HG03432 (cell line): ENCODE measurements at regions not wholly inside any gene's neighbourhood (a gene's known extent, or its start where the extent isn't known, plus 50 kb on each side); places are given as distances from the start of the nearest gene placed in this dataset.

Experiments used
- ATAC-seq: cut with Tn5 transposase; IDR thresholded peaks from one replicate; pipeline ENCODE4 v1.9.1; 2021; ENCODE audit warnings: mild to moderate bottlenecking, moderate library complexity; ENCODE audit not compliant: unreplicated experiment

DNA sequence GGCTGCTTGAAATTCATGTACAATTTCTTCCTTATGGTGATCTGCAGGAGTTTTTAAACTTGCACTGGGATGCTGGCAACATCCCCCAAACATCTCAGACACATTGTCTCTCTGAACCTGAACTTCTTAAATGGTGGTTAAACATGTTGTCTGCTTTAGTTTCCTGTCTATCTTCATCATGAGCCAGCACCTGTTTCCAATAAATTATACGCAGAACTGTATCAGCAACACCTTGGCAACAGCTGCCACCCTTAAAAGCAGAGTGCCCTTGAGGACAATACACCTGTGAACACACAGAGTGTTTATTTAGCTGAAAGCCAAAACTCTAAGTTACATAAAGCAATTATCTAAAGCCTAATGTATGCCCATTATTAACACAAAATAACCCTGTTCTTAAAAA, 242.9 kb downstream of the WNT5A start:
- no peak for ATAC-seq

DNA sequence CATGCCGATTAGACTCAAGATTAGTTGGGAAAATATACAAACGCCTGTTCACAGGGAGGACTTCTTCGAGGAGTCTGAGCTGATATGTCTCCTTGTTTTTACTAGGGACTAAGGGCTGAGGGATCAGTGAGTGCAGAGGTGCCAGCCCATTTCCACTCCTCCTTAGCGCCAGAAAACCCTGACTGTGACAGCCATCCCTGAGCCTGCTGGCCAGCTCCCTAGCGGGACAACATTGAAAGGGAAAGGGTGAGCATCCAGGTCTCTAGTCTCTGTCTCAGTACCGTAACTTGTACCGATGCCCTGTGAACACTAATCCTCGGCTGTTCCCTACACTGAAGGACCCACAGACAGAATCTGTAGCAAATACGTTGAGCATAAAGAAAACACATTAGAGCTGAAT, 243.4 kb downstream of the WNT5A start:
- ATAC-seq: no peak

DNA sequence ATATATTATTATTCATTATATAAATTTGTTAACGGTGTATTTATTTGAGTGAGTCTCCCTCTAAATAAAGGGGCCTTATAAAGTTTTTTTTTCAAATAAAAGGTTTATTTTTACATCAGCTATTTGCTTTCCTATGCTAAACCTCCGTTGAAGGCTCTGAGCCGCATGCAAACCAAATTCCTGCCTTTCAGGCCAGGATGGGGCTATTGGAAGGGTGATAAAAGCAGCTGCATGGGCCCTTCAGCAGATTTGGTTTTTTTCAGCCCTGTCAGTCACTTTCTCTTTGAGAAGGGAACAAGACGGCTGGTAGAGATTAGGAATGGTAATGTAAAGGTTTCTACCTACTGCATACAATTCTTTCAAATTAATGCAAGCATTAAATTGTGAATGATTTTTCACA, 244.2 kb downstream of the WNT5A start:
- ATAC-seq: no peak

DNA sequence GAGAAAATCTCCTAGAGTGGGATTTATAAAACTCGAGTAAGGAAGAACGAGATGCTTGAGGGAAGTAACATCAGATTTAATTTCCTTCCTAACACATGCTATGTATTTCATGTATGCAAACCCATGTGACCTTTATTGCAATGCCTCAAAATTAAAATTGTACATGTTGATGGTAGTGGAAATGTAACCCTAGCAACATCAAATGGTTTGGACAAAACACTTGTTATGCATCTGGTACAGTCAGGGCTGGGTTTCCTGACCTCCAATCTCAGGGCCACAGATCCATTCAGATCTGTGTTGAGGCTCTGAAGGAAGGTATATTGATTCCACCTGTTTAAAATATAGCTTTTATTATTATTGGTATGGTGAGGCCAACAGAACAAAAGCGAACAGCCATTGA, 246.0 kb downstream of the WNT5A start:
- no peak for ATAC-seq

DNA sequence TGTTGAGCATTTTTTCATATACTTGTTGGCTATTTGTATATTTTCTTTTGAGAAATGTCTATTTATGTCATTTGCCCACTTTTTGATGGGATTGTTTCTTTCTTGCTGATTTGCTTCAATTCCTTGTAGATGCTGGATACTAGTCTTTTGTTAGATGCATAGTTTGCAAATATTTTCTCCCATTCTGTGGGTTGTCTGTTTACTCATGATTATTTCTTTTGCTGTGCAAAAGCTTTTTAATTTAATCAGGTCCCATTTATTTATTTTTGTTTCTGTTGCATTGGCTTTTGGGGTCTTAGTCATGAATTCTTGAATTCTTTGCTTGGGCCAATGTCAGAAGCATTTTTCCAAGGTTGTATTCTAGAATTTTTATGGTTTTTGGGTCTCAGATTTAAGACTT, 251.7 kb downstream of the WNT5A start:
- no peak for ATAC-seq

DNA sequence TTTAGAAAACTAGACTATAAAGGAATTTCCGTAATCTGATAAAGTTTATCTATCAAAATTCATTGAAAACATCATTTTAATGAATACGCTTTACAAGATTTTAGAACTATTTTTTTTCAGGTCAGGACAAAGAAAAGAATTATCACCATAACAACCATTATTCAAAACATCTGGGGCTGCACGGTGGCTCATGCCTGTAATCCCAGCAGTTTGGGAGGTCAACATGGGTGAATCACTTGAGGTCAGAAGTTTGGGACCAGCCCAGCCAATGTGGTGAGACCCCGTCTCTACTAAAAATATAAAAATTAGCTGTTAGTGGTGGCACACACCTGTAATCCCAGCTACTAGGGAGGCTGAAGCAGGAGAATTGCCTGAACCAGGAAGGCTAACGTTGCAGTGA, 260.4 kb downstream of the WNT5A start:
- ATAC-seq: no peak

DNA sequence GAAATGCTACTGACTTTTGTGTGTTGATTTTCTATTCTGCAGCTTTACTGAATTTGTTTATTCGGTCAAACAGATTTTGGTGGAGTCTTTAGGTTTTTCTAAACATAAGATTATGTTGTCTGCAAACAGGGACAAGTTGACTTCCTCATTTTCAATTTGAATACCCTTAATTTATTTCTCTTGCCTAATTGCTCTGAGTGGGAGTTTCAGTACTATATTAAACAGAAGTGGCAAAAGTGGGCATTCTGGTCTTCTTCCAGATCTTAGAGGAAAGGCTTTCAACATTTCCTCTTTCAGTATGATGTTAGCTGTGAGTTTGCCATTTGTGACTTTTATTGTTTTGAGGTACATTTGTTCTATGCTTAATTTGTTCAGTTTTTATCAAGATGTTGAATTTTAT, 268.5 kb downstream of the WNT5A start:
- no peak for ATAC-seq

DNA sequence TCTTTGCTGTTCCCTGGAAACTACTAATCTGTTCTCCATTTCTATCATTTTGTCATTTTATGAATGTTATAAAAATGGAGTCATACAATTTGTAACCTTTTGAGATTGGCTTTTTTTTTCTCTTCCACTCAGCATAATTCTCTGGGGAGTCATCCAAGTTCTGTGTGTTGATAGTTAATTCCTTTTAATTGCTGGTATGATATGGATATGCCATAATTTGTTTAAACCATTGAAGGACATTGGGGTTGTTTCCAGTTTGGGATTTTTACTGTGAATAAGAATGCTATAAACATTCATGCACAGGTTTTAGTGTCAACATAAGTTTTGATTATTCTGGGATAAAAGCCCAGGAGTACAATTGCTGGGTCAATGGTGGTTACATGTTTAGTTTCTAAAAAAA, 279.4 kb downstream of the WNT5A start:
- no peak for ATAC-seq

DNA sequence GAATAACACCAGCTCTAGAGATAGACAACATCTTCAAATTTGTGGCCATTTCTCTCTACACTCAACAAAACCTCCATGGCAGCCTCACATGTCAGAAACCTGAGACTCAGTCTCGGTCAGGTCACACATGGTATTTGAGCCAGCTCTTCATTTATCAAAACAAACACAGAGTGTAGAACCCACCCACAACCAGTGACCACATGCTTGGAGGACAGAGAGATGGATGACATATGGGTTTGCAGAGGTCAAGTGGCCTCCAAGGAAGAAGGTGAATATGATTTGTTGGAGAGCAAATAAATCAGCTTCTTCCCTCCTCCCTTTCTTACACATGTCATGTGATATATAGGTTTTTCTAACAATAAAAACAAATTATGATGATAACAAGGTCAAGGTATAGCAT, 278.1 kb upstream of the LRTM1 start:
- no peak for ATAC-seq

DNA sequence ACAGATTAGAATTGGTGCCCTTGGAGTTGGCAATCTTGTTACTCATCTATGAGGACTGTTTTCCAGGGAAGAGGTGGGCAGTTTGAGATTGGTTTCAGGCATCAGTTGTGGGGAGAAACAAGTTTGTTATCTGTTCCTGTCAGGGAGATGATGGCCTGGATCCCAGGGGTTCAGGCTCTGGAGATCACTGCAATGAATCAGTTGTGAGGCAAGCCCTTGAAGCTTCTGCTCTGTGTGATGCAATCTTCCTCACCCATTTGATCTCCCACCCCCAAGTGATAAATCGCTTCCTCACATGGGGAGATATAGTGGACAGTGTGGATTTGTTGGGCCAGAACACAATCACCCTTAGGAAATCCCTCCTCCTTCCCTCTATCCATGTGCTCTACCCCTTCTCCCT, 276.6 kb upstream of the LRTM1 start:
- no peak for ATAC-seq

DNA sequence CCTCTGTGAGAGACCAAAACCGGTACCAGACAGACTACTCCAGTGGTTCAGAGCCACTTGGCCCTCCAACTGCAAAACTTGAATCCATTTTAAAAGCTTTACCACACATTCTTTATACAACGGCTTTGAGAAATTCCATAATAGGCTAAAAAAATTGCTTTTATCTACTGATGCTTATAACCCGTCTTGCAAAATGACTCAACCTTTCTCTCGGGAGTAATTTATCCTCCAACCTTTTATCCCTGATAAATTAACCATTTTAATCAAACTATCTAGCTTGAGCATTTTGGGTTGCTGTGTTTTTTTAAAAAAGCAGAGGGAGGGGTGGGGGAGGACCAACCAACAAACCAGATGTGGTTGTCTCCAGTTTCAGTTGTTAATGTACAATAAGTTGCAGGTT, 275.7 kb upstream of the LRTM1 start:
- ATAC-seq: no peak

DNA sequence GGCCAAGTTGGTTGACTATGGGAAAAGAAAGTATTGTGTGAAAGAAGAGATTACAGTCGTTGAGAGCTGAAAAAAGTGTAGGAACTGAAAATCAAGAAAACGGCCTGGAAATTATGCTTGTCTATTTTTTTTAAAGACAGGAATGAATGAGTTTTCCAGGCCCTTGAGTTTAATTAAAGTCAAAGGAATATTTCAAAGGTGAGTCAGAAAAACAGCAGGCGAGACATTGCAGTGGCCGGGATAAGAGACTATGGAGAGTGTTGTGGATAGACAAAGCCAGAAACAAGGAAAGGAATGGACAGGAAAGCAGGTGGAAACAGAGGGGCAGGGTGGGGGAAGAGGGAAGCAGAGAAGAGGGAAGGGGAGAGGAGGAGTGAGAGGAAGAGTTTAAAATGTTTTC, 275.1 kb upstream of the LRTM1 start:
- no peak for ATAC-seq

DNA sequence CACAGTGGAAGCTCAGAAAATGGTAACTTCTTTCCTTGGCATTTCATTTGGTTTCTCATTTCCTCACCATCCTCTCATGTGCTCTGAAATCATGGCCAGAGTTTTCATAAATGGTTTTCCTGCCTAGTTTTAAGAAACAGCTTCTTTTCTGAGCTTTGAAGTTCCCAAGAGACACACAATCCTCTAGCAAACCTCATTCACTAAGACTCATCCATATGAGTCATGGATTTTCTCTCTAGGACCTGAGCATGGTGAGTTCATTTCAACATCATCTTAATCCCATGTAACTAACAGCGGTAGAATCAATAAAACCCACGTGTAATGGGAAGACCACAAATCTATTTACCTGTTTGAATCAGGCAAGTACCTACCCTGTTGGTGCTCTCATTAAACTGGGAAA, 274.5 kb upstream of the LRTM1 start:
- no peak for ATAC-seq

DNA sequence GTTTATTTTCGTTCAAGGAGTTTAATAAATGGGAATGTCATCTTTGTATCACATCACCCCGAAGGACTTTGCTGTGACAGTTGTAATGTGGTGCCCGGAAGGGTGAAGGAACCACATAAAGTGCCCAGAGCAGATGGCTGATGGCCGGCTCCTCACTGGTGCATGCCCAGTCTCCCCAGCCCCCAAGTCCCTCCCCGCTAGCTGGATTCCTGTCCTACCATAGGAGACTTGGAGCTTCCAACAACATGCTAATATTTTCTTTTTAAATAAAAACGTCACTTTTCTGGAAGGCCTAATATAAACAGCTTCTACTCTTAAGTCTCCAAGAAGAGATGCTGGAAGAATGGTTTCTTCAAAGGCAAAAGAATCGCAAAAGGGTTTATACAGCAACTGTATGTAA, 273.9 kb upstream of the LRTM1 start:
- no peak for ATAC-seq

DNA sequence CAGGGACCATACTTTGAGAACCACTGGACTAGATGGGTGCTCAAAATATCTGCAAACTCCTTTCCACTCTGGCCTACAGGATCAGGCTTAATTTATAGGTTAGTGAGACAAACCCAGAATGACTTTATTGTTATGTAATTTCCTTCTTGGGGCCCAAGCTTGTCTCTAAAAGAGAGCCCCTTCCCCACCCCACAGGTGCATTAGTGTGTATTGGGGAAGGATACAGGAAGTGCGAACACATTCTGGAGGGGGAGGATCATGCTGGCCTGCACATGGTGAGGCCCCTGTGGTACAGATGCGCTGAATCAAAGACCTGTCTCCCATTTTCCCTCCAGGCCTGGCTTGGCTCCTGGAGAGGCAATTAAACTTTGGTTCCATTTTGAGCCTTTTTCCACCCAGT, 273.0 kb upstream of the LRTM1 start:
- no peak for ATAC-seq

DNA sequence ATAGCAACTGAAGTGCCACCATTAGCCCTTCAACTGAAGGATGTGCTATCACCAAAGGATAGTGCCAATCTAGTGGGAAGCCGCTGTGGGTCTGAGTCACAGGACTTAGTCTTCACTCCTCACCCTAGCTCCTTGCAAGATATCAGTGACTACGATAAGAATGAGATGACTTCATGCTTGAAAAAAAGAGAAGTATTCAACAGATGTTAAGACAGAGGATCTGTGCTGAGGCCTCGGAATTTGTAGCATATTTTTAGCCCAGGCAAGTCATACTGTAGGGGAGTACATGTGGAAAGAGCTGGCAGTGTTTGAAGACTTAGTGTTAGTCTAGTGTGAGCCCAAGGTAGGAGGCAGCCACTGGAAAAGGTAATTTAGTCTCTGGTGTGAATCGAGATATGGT, 270.7 kb upstream of the LRTM1 start:
- ATAC-seq: no peak

DNA sequence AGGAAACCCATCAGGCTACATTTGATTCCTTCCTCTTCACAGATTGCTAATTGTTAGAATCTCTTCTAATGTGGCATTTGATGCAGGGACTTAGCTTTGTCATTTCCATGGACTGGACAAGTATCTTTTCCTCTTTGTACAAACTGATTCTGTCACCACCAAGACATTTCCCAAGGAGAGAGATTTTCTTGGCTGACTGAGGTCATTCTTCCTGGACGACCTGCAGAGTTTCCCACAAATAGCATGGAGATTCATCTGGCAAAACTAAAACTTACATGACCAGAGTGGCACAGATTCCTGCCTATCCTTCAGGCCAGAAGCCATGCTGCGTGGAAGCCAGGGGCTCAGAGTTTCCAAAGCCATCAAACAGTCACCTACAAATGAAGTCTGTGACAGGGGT, 269.2 kb upstream of the LRTM1 start:
- no peak for ATAC-seq

DNA sequence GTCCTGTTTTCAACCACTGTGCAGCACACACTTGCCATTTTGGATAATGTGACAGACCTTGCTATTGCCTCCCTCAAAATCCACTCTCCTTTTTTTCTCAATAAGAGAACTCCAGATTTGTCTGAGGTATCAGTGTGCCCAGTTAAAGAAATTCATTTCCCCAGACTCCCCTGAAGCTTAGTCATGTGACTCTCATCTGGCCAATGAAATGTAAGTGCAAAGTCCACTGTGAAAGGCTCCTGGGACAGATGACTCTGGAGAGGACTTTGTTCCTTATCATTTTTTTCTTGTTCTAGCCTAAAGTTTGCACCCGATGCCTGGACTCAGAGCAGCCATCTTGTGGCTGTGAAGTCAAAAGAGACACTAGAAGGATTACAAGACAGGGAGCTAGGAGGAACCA, 268.6 kb upstream of the LRTM1 start:
- no peak for ATAC-seq

DNA sequence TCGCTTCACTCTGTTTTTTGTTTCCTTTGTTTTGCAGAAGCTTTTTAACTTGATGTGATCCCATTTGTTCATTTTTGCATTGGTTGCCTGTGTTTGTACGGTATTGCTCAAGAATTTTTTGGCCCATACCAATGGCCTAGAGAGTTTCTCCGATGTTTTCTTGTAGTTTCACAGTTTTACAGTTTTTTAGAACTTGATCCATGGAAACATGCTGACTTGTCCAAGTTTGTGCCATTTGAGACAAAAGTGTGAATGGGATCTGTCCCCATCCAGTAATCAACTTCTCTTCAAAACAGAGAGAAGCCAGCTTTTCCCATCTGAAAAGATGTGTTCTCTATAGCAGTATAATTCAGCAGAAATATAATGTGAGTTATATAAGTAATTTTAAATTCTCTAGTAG, 266.5 kb upstream of the LRTM1 start:
- no peak for ATAC-seq

DNA sequence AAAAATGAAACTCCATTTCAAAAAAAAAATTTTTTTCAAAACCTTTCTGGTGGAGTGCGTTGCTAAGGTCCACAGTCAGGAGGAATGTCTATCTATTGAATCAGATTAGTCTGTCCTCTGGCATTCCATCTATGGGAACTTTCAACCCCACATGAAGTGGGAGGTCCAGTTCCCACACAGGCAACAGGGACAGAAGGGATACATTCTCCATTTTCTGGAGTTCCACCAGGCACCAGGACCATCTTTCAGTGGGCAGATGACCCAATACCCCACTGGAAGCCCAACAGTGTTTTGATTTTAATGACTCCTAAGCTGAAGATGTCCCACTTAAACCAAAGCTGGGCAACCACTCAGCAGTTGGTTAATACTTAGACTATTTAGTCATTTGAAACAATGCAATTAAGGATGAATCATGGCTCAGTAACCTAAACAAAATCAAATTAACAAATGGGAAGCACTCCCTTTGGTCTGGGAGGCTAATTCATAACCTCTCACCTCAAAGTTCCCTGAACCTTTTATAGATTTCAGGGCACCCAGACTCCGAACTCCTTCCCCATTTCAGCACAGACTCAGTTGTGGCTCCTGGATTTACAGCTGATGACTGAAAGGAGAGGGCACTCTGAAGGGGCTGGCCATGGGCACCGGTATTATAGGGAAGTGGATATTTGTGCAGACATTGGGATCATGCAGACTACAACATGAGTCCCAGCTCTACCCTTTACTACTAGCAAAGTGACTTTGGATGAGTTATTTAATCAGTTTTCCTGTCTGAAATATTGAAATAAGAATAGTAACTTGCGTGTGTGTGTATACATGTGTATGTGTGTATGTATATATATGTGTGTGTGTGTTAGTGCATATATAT, 264.3 kb upstream of the LRTM1 start:
- no peak for ATAC-seq

DNA sequence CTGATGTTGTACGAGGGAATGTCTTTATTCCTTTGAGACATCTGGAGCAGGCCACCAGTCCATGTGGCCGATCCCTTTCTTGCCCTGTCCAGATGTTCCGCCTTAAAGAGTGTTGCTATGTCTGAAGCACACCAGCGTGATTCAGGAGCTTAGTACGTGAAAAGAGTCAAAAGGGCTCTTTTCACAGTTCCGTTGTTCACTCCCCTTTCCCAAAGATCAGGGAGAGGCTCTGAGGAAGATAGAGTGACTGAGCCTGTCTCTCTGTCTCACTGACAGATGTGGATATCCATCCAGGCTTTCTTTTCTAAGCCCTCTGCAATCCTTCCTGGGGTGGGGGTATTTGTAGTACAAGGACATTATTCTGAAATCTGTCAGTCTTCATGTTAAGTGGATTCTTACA, 262.5 kb upstream of the LRTM1 start:
- ATAC-seq: no peak

DNA sequence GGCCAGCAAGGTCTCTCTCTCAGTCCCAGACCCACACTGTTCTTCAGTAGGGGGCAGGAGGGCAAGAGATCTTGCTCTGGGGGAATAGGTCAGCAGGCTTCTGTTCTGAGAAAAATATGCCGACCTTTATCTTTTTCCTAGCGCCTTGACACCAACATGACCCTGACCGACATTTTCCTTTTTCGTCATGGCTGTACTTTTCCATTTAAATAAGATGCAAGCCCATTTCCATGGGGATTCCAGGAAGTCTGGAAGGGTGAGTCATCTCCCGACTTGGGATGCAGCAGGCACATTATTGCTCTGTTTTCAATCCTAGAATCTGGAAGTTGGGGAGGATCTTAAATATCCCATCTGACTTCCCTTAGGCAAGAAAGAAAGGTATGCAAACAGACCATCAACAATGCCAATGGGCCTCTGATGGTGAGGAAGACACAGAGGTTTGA, 261.5 kb upstream of the LRTM1 start:
- ATAC-seq: no peak

DNA sequence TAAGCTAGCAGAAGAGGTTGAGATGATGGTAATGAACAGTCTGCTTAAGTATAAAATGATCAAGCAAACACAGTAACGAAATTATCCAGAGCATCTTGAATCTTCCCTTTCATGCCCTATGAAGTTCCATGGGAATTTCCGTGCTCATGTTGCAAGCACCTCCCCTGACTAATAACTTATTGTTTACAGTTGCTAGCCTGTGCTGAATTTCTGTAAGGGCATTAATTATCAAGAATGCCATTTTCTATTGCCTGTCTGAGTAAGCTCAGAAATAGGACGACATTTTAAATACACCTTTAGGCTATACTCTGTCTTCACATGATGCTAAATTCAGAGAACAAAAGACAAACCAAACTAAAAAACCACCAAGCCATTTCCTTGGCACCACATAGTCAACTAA, 257.5 kb upstream of the LRTM1 start:
- ATAC-seq: no peak
